ENCODE measurements at regions not wholly inside any gene's neighbourhood (a gene's known extent, or its start where the extent isn't known, plus 50 kb on each side); places are given as distances from the start of the nearest gene placed in this dataset.

DNA sequence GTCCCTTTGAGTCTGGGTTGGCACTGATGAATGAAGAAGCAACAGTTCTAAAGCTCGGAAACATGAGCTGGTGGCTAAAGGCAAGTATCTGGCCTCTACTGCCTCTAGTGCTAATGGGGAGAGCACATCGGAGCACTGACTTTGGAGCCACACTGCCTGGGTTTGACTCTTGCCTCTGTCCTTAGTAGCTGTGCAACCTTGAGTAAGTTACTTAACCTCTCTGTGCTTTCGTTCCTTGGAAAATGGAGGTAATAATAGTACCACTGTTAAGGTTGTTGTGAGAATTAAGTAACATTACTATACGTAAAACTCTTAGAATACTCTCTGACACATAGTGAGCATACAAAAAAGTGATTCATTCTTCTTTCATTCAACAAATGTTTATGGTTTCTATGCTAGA is 211.2 kb downstream of the ATG4C start:
- Mint-ChIP-seq H3K4me3 (no peak overlapping the region), H3K36me3 (no peaks in the 10 kb centered on the region), H3K27me3 (ENCODE audit: low read depth) (peaks cover 64% of the 10 kb centered on the region), H3K27ac (no peak overlapping the region), H3K9me3 (no peaks in the 10 kb centered on the region), H3K4me1 (peaks cover 13% of the 10 kb centered on the region)
- no peak for DNase-seq (ENCODE audit: low spot score in 2 of 2, unreplicated experiment in 2 of 2)
- TF ChIP-seq, protein P1, sequence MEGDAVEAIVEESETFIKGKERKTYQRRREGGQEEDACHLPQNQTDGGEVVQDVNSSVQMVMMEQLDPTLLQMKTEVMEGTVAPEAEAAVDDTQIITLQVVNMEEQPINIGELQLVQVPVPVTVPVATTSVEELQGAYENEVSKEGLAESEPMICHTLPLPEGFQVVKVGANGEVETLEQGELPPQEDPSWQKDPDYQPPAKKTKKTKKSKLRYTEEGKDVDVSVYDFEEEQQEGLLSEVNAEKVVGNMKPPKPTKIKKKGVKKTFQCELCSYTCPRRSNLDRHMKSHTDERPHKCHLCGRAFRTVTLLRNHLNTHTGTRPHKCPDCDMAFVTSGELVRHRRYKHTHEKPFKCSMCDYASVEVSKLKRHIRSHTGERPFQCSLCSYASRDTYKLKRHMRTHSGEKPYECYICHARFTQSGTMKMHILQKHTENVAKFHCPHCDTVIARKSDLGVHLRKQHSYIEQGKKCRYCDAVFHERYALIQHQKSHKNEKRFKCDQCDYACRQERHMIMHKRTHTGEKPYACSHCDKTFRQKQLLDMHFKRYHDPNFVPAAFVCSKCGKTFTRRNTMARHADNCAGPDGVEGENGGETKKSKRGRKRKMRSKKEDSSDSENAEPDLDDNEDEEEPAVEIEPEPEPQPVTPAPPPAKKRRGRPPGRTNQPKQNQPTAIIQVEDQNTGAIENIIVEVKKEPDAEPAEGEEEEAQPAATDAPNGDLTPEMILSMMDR (IDR thresholded peaks at IDR 0.05; ENCODE audit: unreplicated experiment): no peak

DNA sequence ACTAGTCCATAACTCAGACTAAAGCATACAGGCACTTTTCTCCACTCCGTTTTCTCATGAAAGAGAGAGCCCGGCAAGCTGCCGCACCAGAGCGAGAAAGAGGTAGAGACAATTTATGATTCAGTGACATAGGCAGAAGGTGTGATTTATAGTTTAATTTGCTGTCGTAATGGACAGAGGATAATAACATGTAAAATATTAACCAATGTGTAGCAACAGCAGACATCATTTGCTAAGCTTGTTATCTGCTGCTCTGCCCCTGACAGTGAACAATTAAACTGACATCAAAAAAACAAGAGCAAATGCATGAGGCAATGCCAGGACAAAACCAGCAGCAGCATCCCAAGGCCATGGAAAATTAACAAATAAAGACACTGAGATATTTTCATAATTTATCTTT is 214.0 kb downstream of the ATG4C start:
- TF ChIP-seq, protein P1 (IDR thresholded peaks at IDR 0.05; ENCODE audit: unreplicated experiment): no peak
- Mint-ChIP-seq H3K27me3 (ENCODE audit: low read depth) (peaks cover 69% of the 10 kb centered on the region), H3K36me3 (no peaks in the 10 kb centered on the region), H3K27ac (no peak overlapping the region), H3K9me3 (no peaks in the 10 kb centered on the region), H3K4me1 (peaks cover 8% of the 10 kb centered on the region), H3K4me3 (no peak overlapping the region)
- no peak for DNase-seq (ENCODE audit: low spot score in 2 of 2, unreplicated experiment in 2 of 2)

- H3K9me3 Mint-ChIP-seq: no peaks in the 10 kb centered on the region
- H3K27me3 Mint-ChIP-seq (ENCODE audit: low read depth): peaks cover 71% of the 10 kb centered on the region
- H3K4me1 Mint-ChIP-seq: peaks cover 8% of the 10 kb centered on the region
- TF ChIP-seq, protein P1 (IDR thresholded peaks at IDR 0.05; ENCODE audit: unreplicated experiment): no peak
- no peak for DNase-seq (ENCODE audit: low spot score in 2 of 2, unreplicated experiment in 2 of 2)
- H3K4me3 Mint-ChIP-seq: no peak overlapping the region
- H3K36me3 Mint-ChIP-seq: no peaks in the 10 kb centered on the region
- no peak overlapping the region for H3K27ac Mint-ChIP-seq
Observed at GRCh38 chr1:62998845-62999649, 215.1 kb downstream of the ATG4C start.

DNA sequence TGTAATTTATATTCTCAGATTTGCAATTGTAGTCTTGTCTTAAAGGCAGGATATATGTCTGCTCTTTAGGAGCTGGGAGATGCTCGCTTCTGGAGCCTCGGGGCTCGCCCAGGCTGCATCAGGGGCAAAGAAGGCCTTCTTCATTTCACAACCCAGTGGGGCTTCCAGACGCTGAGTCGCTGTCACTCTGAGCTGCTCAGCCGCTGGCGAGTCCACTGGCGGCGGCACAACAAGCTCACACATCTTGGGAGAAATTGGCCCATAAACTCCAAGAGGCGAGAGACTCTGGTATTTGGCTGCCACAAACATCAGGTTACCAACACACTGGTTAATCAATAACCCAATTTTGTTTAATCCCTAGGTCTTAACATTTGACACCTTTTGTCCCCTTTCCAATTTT is 216.6 kb downstream of the ATG4C start:
- Mint-ChIP-seq H3K36me3 (no peaks in the 10 kb centered on the region), H3K4me3 (no peak overlapping the region), H3K27ac (no peak overlapping the region), H3K9me3 (no peaks in the 10 kb centered on the region), H3K4me1 (peaks cover 8% of the 10 kb centered on the region), H3K27me3 (ENCODE audit: low read depth) (peaks cover 75% of the 10 kb centered on the region)
- DNase-seq (ENCODE audit: low spot score in 2 of 2, unreplicated experiment in 2 of 2): no peak
- TF ChIP-seq, protein P1 (IDR thresholded peaks at IDR 0.05; ENCODE audit: unreplicated experiment): no peak

DNA sequence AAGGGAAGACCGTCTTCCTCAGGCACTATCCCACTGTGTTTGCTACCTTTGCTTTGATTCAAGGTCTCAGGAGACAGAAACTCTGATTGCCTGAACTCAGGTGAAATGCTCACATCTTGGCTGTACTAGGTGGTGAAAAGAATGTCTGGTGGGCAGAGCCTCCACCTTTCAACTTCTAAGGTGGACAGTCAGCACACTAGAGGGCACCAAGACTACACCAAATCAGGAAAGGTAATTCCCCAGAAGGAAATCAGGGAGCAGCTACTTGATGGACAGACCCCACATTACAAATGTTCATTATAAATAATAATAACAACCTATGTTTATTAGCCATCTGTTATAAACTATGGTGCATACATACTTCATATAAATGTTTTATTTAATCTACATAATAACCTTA is 220.9 kb downstream of the ATG4C start:
- H3K27me3 Mint-ChIP-seq (ENCODE audit: low read depth): peaks cover 62% of the 10 kb centered on the region
- no peak for DNase-seq (ENCODE audit: low spot score in 2 of 2, unreplicated experiment in 2 of 2)
- no peaks in the 10 kb centered on the region for H3K36me3 Mint-ChIP-seq
- no peak overlapping the region for H3K4me3 Mint-ChIP-seq
- H3K4me1 Mint-ChIP-seq: no peaks in the 10 kb centered on the region
- TF ChIP-seq, protein P1 (IDR thresholded peaks at IDR 0.05; ENCODE audit: unreplicated experiment): no peak
- no peak overlapping the region for H3K27ac Mint-ChIP-seq
- no peaks in the 10 kb centered on the region for H3K9me3 Mint-ChIP-seq

All from mesothelial cell of epicardium (in vitro differentiated cells).